SK-N-SH (cell line): ENCODE measurements at regions not wholly inside any gene's neighbourhood (a gene's known extent, or its start where the extent isn't known, plus 50 kb on each side); places are given as distances from the start of the nearest gene placed in this dataset.

ENCODE experiments used
- CTCF ChIA-PET: fragments of 300-600, 350-600 bp; formaldehyde crosslinking; extraction: SDS; loops from one replicate; lab custom pipeline; 2021; lab: Yijun Ruan, JAX
- POLR2A ChIA-PET: fragments of 350-600 bp; sonication (Branson Sonifier 250); formaldehyde crosslinking; extraction: SDS; loops from one replicate; lab custom pipeline; 2020; ENCODE audit warnings: antibody characterized with exemption, inconsistent platforms; lab: Yijun Ruan, JAX
- DNase-seq: peaks from one replicate; pipeline ENCODE4 v3.0.0; 2012
- H2AFZ ChIP-seq: fragments of 200-600 bp; sonication (generic); 2 replicates; pipeline ENCODE4 v1.8.1; 2016; ENCODE audit warnings: antibody characterized with exemption, mild to moderate bottlenecking, low read depth
- H3F3A ChIP-seq: fragments of 200-600 bp; sonication (generic); replicated peaks from 2 replicates; pipeline ENCODE3; 2016; ENCODE audit warnings: antibody characterized with exemption, mild to moderate bottlenecking; ENCODE audit not compliant: insufficient read depth
- H3K27ac ChIP-seq, 2 experiments: fragments of 200-500 bp in 1 of 2; fragments of 200-600 bp in 1 of 2; sonication (Bioruptor generic) in 1 of 2; sonication (generic), shearing (Covaris generic) in 1 of 2; 2 replicates each; pipeline versions ENCODE4 v1.5.1 to v1.6.1; 2014 to 2016; ENCODE audit warnings: low read depth in 2 of 2, inconsistent platforms in 1 of 2, low read length in 1 of 2, mild to moderate bottlenecking in 1 of 2, mixed read lengths in 1 of 2
- H3K27me3 ChIP-seq: fragments of 200-600 bp; sonication (generic), shearing (Covaris generic); 2 replicates; pipeline ENCODE4 v1.6.1; 2016; ENCODE audit warnings: mixed run types; ENCODE audit not compliant: insufficient read depth
- H3K36me3 ChIP-seq, 2 experiments: fragments of 200-500 bp in 1 of 2; fragments of 200-600 bp in 1 of 2; sonication (Bioruptor generic) in 1 of 2; sonication (generic) in 1 of 2; replicated peaks in 1 of 2; 2 replicates each; pipeline versions ENCODE3 to v1.5.1; 2014 to 2016; ENCODE audit warnings: low read length in 1 of 2, mild to moderate bottlenecking in 1 of 2; ENCODE audit not compliant: insufficient read depth in 2 of 2, control insufficient read depth in 1 of 2
- H3K4me1 ChIP-seq, 2 experiments: fragments of 200-500 bp in 1 of 2; fragments of 200-600 bp in 1 of 2; sonication (Bioruptor generic) in 1 of 2; sonication (generic), shearing (Covaris generic) in 1 of 2; 2 replicates each; pipeline versions ENCODE4 v1.5.1 to v1.6.1; 2014 to 2016; ENCODE audit warnings: low read depth in 1 of 2, low read length in 1 of 2, mixed run types in 1 of 2; ENCODE audit not compliant: insufficient read depth in 2 of 2, control insufficient read depth in 1 of 2
- H3K4me2 ChIP-seq: fragments of 200-600 bp; sonication (generic), shearing (Covaris generic); 2 replicates; pipeline ENCODE4 v1.6.1; 2017; ENCODE audit warnings: mixed run types
- H3K4me3 ChIP-seq, 2 experiments: fragments of 200-500 bp in 1 of 2; fragments of 200-600 bp in 1 of 2; sonication (Bioruptor generic) in 1 of 2; sonication (generic), shearing (Covaris generic) in 1 of 2; 2 replicates each; pipeline versions ENCODE4 v1.5.1 to v1.8.1; 2014 to 2016; ENCODE audit warnings: low read depth in 2 of 2, inconsistent platforms in 1 of 2, low read length in 1 of 2, mild to moderate bottlenecking in 1 of 2, mixed read lengths in 1 of 2, moderate library complexity in 1 of 2
- H3K79me2 ChIP-seq: fragments of 200-600 bp; sonication (generic); 2 replicates; pipeline ENCODE4 v1.8.1; 2017; ENCODE audit warnings: mild to moderate bottlenecking; ENCODE audit not compliant: insufficient read depth
- H3K9ac ChIP-seq: fragments of 200-600 bp; sonication (generic); 2 replicates; pipeline ENCODE4 v1.6.1; 2017; ENCODE audit warnings: mixed run types
- H3K9me2 ChIP-seq: fragments of 200-600 bp; sonication (generic); 2 replicates; pipeline ENCODE4 v1.6.1; 2017; ENCODE audit warnings: mixed run types
- H3K9me3 ChIP-seq: fragments of 200-600 bp; sonication (generic); 2 replicates; pipeline ENCODE4 v1.6.1; 2017; ENCODE audit warnings: mixed run types, mild to moderate bottlenecking, moderate library complexity
- H4K20me1 ChIP-seq: fragments of 200-600 bp; sonication (generic); 2 replicates; pipeline ENCODE4 v1.6.1; 2017; ENCODE audit warnings: mild to moderate bottlenecking, mixed run types; ENCODE audit not compliant: insufficient read depth
- CHD2 ChIP-seq: fragments of 150-350 bp; IDR thresholded peaks from 2 replicates; pipeline ENCODE4 v1.6.1; 2018; ENCODE audit warnings: low read length; ENCODE audit not compliant: partially characterized antibody
- CTCF ChIP-seq: fragments of 200-600 bp; sonication (generic); IDR thresholded peaks from 2 replicates; pipeline ENCODE4 v1.6.1; 2017; ENCODE audit warnings: antibody characterized with exemption, mild to moderate bottlenecking, moderate library complexity
- EP300 ChIP-seq, 2 experiments: IDR thresholded peaks; 2 replicates each; pipeline versions ENCODE4 v1.4.0 to v1.6.1; 2012; ENCODE audit warnings: borderline replicate concordance in 1 of 2, low read depth in 1 of 2, low read length in 1 of 2
- EZH2phosphoT487 ChIP-seq: fragments of 200-600 bp; sonication (generic); IDR thresholded peaks from 2 replicates; pipeline ENCODE4 v1.6.1; 2017; ENCODE audit warnings: low read depth, mixed run types, mild to moderate bottlenecking, antibody characterized with exemption, moderate library complexity, borderline replicate concordance
- FOXM1 ChIP-seq: IDR thresholded peaks from 2 replicates; pipeline ENCODE4 v1.4.0; 2012; ENCODE audit warnings: low read depth, mild to moderate bottlenecking
- IRF3 ChIP-seq: fragments of 150-350 bp; IDR thresholded peaks from 2 replicates; pipeline ENCODE4 v1.6.1; 2016; ENCODE audit warnings: mild to moderate bottlenecking, low read depth, low read length
- MAX ChIP-seq: IDR thresholded peaks from 2 replicates; pipeline ENCODE4 v1.4.0; 2012; ENCODE audit warnings: low read depth
- MEF2A ChIP-seq: IDR thresholded peaks from 2 replicates; pipeline ENCODE4 v1.4.0; 2012; ENCODE audit warnings: low read depth, borderline replicate concordance
- RFX5 ChIP-seq: IDR thresholded peaks from 2 replicates; pipeline ENCODE4 v1.6.1; 2012; ENCODE audit warnings: mild to moderate bottlenecking, improper control_type of control experiment, low read length
- RXRA ChIP-seq: IDR thresholded peaks from 2 replicates; pipeline ENCODE4 v1.4.0; 2012; ENCODE audit warnings: low read depth, mild to moderate bottlenecking, borderline replicate concordance
- YY1 ChIP-seq: IDR thresholded peaks from 2 replicates; pipeline ENCODE4 v1.4.0; 2012; ENCODE audit warnings: low read depth, mild to moderate bottlenecking
- WGBS: methylation state at CpG from one replicate; pipeline ENCODE4 v1.1.6; 2017; ENCODE audit warnings: low lambda C conversion rate; 5-methylcytosine and 5-hydroxymethylcytosine counted together

GRCh38 chr15:26472661-26473060, 300.2 kb downstream of the GABRB3 start:
- POLR2A ChIA-PET = no interaction called here
- no peak overlapping the region for H3K4me3 ChIP-seq
- no peaks in the 10 kb centered on the region for H3K79me2 ChIP-seq
- H2AFZ ChIP-seq = no peak overlapping the region
- WGBS = 32% methylated on average over 5 of the region's 5 CpGs
- H3K9ac ChIP-seq = no peak overlapping the region
- H3K4me1 ChIP-seq = no peaks in the 10 kb centered on the region
- no peaks in the 10 kb centered on the region for H3F3A ChIP-seq
- no peak overlapping the region for H3K27ac ChIP-seq
- DNase-seq = no peak
- CTCF ChIA-PET = no interaction called here
- H3K36me3 ChIP-seq = no peaks in the 10 kb centered on the region
- H3K9me3 ChIP-seq = no peaks in the 10 kb centered on the region
- no peaks in the 10 kb centered on the region for H3K27me3 ChIP-seq
- H4K20me1 ChIP-seq = no peaks in the 10 kb centered on the region
- H3K9me2 ChIP-seq = no peaks in the 10 kb centered on the region
- no peak overlapping the region for H3K4me2 ChIP-seq
- TF ChIP-seq YY1 (no peak), MEF2A (no peak), MAX (no peak), RFX5 (no peak), FOXM1 (no peak), CTCF (no peak), RXRA (no peak)

- H3K9ac ChIP-seq = no peak overlapping the region
- H3K4me2 ChIP-seq = no peak overlapping the region
- CTCF ChIA-PET = no interaction called here
- 30% methylated on average over 11 of the region's 13 CpGs for WGBS
- H3K4me1 ChIP-seq = no peaks in the 10 kb centered on the region
- no peaks in the 10 kb centered on the region for H3K27me3 ChIP-seq
- H3K9me2 ChIP-seq = no peaks in the 10 kb centered on the region
- TF ChIP-seq EZH2phosphoT487 (no peak), CTCF (no peak), EP300 (IDR thresholded peaks at IDR 0.05; ENCODE audit: borderline replicate concordance in 1 of 2, low read depth in 1 of 2, low read length in 1 of 2) (no peak), CHD2 (no peak), IRF3 (no peak)
- DNase-seq = no peak
- no peak overlapping the region for H2AFZ ChIP-seq
- H3K36me3 ChIP-seq = no peaks in the 10 kb centered on the region
- peaks cover 4% of the 10 kb centered on the region; the same call in 1 of the 2 replicates for H3K9me3 ChIP-seq
- POLR2A ChIA-PET = no interaction called here
- H3K79me2 ChIP-seq = no peaks in the 10 kb centered on the region
- H3K4me3 ChIP-seq = no peak overlapping the region
- H4K20me1 ChIP-seq = no peaks in the 10 kb centered on the region
- H3K27ac ChIP-seq = no peak overlapping the region
- H3F3A ChIP-seq = no peaks in the 10 kb centered on the region
Measured at GRCh38 chr15:26461847-26462608, 310.8 kb downstream of the GABRB3 start.
